Suprapubic skin (tissue), 4 donors: ENCODE measurements at regions not wholly inside any gene's neighbourhood (a gene's known extent, or its start where the extent isn't known, plus 50 kb on each side); places are given as distances from the start of the nearest gene placed in this dataset.

Source experiments
- EP300 ChIP-seq: sonication (generic); formaldehyde crosslinking; IDR thresholded peaks from one replicate; pipeline ENCODE4 v1.6.1; 2017; ENCODE audit warnings: antibody characterized with exemption
- POLR2A ChIP-seq, 2 donors: fragments of 450-650 bp; IDR thresholded peaks; one replicate each; pipeline ENCODE4 v1.6.1; 2017; ENCODE audit warnings: antibody characterized with exemption in 2 of 2, mild to moderate bottlenecking in 2 of 2, moderate library complexity in 2 of 2
- POLR2AphosphoS5 ChIP-seq, 3 donors: sonication (generic); formaldehyde crosslinking; IDR thresholded peaks; one replicate each; pipeline ENCODE4 v1.6.1; 2017; ENCODE audit warnings: antibody characterized with exemption in 3 of 3
- TF ChIP-seq, protein P1 (sequence below), 2 donors: fragments of 200-600 bp in 1 of 2; fragments of 450-650 bp in 1 of 2; sonication (generic) in 1 of 2; IDR thresholded peaks; one replicate each; pipeline ENCODE4 v1.5.1; 2016 to 2019; ENCODE audit warnings: antibody characterized with exemption in 2 of 2, mild to moderate bottlenecking in 1 of 2, moderate library complexity in 1 of 2

DNA sequence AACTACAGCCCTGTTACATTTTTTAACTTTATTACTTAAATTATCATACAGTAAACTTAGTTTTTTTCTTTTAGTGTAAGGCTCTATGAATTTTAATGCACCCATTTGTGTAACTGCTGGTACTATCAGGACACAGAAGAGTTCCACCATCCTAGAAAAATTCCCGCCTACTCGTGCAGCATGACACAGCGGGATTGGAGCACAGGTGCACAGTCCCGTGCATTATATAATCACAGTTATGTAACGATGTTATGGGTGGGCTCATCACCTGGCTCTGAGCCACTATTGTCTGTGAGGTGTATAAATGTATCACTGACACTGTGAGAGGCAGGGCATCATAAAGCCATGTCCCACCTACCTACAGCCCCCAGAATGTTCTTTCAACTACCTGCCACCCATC is 80.7 kb downstream of the DRD1 start:
- TF ChIP-seq POLR2A (IDR thresholded peaks at IDR 0.05), result no peak
- TF ChIP-seq, protein P1, sequence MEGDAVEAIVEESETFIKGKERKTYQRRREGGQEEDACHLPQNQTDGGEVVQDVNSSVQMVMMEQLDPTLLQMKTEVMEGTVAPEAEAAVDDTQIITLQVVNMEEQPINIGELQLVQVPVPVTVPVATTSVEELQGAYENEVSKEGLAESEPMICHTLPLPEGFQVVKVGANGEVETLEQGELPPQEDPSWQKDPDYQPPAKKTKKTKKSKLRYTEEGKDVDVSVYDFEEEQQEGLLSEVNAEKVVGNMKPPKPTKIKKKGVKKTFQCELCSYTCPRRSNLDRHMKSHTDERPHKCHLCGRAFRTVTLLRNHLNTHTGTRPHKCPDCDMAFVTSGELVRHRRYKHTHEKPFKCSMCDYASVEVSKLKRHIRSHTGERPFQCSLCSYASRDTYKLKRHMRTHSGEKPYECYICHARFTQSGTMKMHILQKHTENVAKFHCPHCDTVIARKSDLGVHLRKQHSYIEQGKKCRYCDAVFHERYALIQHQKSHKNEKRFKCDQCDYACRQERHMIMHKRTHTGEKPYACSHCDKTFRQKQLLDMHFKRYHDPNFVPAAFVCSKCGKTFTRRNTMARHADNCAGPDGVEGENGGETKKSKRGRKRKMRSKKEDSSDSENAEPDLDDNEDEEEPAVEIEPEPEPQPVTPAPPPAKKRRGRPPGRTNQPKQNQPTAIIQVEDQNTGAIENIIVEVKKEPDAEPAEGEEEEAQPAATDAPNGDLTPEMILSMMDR (IDR thresholded peaks at IDR 0.05), result no peak
- TF ChIP-seq POLR2AphosphoS5 (IDR thresholded peaks at IDR 0.05), result no peak
- no peak for TF ChIP-seq EP300
